ENCODE measurements at regions not wholly inside any gene's neighbourhood (a gene's known extent, or its start where the extent isn't known, plus 50 kb on each side); places are given as distances from the start of the nearest gene placed in this dataset.
"Not testable (repeated sequence)": the region's sequence is repeated elsewhere in the genome, so short reads cannot be mapped to it uniquely, and the experiment has no call there.

DNA sequence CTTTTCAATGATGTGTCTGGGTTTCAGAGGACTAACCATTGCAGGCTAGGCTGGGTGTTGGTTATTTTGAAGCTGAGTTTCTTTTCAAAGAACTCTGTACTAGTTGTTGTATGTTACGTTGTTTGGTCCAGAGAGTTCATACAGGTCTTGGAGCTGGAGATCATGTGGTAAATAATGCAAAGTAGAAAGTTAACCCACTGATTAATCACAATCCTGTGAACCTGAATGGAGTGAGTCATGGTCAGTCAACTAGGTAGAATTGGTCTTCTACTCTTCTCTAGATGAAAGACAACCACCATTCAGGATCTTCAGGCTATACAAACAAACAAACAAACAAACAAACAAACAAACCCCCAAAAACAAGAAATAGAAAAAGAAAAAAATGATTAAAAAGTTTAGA is 388.9 kb upstream of the ACTBL2 start:
- DNase-seq = no peak

GRCh38 chr5:57870267-57870666 is 387.7 kb upstream of the ACTBL2 start:
- DNase-seq = not testable (repeated sequence)

DNA sequence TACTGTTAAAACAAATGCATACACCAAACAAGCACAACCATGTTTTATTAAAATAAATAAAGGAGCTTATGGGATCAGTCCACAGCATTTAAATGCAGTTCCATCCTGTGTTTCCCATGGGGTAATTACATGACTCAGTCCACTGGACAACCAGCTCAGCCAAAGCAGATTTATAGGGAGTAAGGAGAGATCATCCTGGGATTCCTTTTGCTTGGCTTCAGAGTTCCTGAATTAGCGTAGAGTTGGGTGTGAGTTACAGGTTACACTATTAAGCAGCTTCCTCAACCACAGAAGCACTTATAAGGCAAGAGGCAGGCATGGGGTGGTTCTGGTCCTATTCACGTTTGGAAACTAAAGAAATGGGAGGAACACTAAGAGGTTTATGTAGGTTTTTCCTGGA is 381.1 kb upstream of the ACTBL2 start:
- no peak for DNase-seq

DNA sequence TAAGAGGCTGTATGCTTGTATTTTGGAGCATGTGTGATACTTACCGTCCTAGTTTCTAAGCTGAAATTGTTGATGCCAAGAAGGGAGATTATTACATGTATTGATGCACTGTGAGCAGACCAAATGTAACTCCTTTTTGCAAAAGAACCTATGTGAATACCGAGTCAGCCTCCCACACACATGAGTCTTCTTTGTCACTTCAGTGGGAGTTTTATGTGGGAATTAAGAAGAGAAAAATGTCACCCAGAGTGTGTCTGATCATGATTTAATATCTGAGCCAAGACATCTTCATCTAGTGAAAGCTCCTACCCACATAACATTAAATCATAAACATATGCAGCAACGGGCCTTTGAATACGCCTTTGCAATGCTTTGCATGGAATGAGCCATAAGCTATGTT is 380.3 kb upstream of the ACTBL2 start:
- no peak for DNase-seq

- no peak for DNase-seq
Measured at GRCh38 chr5:57862471-57862911, 379.9 kb upstream of the ACTBL2 start.

DNA sequence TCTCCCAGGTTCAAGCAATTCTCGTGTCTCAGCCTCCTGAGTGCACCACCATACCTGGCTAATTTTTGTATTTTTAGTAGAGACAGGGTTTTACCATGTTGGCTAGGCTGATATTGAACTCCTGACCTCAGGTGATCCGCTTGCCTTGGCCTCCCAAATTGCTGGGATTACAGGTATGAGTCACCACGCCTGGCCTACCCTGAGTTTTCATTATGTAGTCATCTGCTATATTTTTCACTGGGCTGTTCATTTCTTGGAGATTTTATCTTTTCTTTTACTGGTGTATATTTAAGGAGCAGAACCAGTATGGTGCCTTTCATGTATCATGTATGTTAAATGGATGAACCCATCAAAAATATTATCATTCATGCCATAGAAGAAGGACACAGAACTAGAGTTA is 377.0 kb upstream of the ACTBL2 start:
- DNase-seq = no peak

GRCh38 chr5:57858905-57859304 is 376.3 kb upstream of the ACTBL2 start:
- no peak for DNase-seq

DNA sequence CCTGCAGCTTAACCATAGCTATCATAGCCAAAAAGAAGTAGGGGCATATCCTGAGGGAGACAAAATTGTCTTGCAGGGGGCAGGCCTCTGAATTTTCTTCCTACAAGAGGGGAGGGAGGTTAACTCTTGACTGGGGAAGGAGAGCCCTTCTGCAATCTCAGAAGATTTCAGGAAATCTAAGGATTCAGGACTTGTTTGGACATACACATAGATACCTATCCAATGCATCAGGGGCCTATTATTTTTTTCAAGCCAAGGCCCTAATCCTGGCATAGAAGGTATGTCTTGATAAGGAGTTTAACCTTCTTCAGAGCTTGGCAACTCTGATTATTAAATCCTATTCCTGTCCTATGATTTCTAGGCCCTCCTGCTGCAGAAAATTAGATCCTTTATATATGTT is 375.1 kb upstream of the ACTBL2 start:
- no peak for DNase-seq

- DNase-seq = no peak
Measured at GRCh38 chr5:57855831-57856230, 373.2 kb upstream of the ACTBL2 start.

DNA sequence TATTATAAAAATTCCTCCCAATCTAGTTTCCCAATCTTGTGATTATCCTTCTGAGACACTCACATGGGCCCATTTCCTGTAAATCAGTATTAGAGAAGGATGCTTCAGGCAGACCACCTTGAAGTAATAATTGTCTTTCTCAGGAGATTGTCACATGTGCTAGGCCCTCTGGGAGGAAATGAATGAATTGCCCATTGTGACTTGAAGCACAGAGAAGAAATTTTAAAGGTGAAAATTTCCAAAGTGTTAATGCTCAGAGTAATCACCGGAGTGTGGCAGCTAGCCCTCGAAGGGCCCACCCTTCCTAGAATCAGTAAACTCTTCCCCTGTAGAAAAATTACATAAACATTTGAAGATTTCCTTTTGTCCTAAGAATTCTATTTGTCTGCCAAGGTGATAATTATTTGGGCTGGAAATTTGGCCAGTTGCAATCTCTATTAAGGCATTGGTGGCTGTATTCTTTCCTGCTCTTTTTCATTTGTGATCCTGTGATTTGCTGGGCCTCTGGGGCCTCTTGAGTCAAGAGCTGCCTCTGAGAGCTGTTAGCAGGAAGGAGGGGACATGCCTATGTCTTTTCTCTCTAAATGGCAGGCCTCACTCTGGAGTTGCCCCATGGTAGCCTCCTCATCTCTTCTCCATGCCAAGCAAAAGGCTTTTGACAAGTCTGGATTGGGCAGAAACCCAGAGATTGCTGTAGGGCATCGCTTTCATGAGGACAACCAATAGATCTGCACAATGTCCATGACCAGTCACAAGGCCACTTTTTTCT is 371.5 kb upstream of the ACTBL2 start:
- DNase-seq = no peak

DNA sequence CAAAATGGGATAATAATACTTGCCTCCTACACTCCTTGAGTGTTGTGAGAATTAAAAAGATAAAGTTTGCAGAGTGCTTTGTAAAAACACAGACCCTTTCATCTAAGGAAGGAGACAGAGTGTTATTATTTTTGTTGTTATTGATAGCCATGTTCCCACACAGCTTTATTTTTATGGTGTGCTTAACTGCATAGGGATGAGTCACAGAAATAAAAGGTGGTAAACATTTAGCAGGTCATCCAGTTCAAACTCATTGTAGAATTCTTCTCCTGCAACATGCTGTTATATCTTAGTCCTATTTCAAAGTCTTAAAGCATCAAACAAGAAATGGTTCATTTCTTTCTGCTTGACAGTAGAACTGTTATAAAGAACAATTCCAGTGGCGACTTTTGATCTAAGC is 367.5 kb upstream of the ACTBL2 start:
- DNase-seq = no peak

GRCh38 chr5:57845025-57845424 is 362.4 kb upstream of the ACTBL2 start:
- no peak for DNase-seq

- DNase-seq = no peak
Measured at GRCh38 chr5:57844410-57844809, 361.8 kb upstream of the ACTBL2 start.

DNA sequence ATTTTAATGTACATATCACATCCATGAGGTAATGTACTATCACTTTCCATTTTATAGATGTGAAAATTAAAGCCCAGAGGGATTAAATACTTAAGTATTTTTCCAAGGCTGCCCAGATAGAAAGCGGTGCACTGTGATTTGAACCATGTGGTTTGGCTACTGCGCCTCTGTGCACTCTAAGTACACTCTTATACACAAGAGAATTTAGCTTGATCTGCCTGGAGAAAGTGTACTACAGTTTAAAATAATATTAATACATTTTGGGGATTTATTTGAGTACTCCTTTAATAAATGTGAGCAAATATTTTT is 360.4 kb upstream of the ACTBL2 start:
- no peak for DNase-seq

DNA sequence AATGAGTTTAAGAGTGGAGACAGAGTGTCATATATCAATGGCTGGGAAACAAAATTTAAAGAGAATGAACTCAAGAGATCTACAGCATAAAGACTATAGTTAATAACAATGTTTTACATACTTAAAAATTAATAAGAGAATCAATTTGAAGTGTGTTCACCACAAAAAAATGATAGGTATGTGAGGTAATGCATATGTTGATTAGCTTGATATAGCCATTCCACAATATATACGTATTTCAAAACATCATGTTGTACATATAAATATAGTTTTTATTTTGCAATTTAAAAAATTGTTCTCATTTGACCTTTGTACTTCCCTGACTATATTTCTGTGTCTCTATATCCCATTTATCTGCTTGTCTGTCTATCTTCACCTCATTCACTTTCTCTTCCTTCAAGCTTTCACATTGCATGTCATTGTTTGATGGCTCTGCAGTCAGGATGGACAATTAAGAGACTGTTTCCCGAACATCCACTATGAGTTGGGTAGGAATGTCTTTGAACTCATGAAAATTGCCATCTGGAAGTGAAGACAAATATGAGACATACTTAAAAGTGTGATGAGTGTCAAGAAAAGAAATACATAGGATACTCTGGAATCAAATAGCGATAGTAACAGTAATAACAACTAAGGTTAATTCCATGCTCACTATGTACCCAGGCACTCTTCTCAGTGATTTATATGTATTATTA is 359.9 kb upstream of the ACTBL2 start:
- no peak for DNase-seq

DNA sequence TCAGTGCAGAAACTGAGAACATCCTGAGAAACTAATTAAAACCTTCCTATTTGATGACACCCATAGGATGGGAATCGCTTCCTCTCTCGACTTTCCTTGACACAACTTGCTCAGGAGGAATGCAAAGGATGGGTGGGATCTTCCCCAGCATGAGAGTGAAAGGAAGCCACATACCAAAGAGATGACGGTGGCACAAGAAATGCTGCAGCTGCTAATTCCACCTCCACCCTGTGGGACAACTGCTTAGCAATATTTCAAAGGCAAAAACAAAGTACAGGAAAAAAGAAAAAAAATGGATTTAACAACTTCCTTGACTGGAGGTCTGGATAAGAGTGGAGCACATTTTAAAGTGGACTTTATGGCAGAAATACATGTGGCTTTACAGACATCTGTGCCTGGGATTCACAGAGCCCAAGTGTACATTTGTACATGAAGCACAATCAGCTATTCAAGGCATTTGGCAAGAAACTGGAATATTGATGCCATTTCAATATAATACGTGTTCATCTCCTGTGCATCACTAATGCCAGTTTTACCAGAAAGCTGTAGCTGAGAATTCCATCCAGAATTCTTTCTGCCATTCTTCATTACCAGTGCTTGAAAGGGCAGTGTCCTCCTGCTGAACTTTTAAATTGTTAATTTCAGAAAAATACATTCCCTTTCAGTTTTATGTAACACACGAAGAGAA is 359.2 kb upstream of the ACTBL2 start:
- DNase-seq = no peak

GRCh38 chr5:57839437-57840079 is 356.9 kb upstream of the ACTBL2 start:
- no peak for DNase-seq

- DNase-seq = no peak
Measured at GRCh38 chr5:57839025-57839424, 356.4 kb upstream of the ACTBL2 start.

GRCh38 chr5:57836921-57837320 is 354.3 kb upstream of the ACTBL2 start:
- DNase-seq = no peak

GRCh38 chr5:57836331-57836730 is 353.7 kb upstream of the ACTBL2 start:
- DNase-seq = no peak

DNA sequence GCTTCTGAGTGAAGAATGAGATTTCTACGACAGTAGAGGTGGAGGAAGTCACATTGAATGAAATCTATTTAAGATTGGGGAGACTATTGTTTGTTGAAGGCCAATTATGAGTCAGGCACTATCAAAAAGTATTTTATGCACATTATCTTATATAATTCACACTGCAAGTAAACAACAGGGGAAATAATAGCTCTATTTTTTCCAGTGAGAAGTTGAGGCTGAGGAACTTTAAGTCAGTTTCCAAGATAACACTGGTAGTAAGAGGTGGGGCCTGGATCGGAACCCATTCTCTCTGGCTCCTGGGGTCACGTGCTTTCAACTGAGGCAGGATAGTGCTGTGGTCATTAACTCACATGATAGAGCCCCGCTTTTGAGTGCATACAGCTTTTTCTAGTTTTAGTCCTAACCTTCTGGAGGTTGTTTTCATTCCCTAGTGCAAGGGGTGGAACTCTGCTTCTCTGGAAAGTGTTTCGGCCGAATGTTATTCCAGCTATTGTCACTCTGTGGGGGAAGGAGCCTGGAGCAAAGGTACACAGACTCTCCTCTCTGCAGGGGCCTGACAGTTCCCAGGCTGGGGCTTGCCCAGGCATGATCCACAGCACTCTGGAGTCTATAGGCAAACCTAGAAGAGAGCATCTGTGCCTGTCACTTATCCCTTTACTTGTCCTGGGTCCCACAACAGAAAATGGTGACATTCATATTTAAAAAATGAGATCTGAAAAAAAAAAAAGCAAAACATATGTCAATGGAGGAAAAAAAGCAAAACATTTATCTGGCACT is 352.4 kb upstream of the ACTBL2 start:
- no peak for DNase-seq

- DNase-seq = no peak
Measured at GRCh38 chr5:57833489-57833888, 350.9 kb upstream of the ACTBL2 start.

DNA sequence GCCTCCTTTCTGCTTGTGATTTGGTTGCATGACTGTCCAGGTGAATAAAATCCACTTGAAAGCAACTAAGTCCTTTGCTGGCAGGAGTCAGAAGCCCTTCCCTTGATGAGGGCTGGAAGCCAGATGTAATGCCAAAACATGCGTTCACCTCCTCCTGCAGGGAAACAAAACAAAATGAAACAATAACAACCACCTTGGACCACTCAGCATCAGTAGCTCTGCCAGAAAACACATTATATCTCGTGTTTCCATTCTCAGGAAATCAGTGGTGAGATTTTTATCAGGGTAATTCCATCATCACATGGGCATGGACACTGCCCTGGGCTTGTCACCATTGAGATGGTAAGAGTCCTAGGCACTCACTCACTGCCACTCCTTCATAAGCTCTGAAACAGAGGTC is 350.3 kb upstream of the ACTBL2 start:
- no peak for DNase-seq

Measured in T-helper 1 cell (primary cell).